ENCODE measurements at regions not wholly inside any gene's neighbourhood (a gene's known extent, or its start where the extent isn't known, plus 50 kb on each side); places are given as distances from the start of the nearest gene placed in this dataset.

DNA sequence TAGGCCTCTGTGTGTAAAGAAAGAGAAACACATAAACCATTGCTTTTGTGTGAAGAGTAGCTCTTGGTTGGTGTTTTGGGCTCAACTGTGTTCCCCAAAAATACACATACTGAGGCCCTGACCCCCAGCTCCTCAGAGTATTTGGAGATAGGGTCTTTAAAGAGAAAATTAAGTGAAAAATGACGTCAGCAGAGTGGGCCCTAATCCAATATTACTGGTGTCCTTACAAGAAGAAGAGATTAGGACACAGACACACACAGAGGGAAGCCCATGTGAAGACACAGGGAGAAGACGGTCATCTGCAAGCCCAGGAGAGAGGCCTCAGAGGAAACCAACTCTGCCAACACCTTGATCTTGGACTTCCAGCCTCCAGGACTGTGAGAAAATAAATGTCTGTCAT, 76.9 kb upstream of the PGBD5 start:
- no peak overlapping the region for H3K4me3 ChIP-seq (ENCODE audit: low read depth, low read length)
- DNase-seq (ENCODE audit: low read depth) = no peak
- TF ChIP-seq, protein P1, sequence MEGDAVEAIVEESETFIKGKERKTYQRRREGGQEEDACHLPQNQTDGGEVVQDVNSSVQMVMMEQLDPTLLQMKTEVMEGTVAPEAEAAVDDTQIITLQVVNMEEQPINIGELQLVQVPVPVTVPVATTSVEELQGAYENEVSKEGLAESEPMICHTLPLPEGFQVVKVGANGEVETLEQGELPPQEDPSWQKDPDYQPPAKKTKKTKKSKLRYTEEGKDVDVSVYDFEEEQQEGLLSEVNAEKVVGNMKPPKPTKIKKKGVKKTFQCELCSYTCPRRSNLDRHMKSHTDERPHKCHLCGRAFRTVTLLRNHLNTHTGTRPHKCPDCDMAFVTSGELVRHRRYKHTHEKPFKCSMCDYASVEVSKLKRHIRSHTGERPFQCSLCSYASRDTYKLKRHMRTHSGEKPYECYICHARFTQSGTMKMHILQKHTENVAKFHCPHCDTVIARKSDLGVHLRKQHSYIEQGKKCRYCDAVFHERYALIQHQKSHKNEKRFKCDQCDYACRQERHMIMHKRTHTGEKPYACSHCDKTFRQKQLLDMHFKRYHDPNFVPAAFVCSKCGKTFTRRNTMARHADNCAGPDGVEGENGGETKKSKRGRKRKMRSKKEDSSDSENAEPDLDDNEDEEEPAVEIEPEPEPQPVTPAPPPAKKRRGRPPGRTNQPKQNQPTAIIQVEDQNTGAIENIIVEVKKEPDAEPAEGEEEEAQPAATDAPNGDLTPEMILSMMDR (IDR thresholded peaks at IDR 0.05; ENCODE audit: control insufficient read depth, extremely low read depth, insufficient read depth) = no peak

DNA sequence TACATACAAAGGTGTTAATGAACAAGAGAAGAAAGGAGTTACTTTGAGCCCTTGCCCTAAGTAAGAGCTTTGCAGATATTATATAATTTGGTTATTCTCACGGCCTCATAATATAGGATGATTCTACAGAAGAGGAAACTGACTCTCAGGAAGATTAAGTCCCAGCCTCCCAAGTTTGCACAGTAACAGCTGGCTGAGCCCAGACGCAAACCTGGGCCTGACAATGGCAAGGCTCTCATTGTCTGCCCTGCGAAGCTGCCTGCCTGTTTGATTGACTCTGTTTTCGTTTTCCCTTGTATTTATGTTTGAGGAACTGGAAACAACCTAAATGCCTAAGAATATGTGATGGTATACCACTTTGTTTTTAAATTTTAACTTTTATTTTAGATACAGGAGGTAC, 76.2 kb upstream of the PGBD5 start:
- TF ChIP-seq, protein P1 (IDR thresholded peaks at IDR 0.05; ENCODE audit: control insufficient read depth, extremely low read depth, insufficient read depth) = no peak
- DNase-seq (ENCODE audit: low read depth) = no peak
- no peak overlapping the region for H3K4me3 ChIP-seq (ENCODE audit: low read depth, low read length)

DNA sequence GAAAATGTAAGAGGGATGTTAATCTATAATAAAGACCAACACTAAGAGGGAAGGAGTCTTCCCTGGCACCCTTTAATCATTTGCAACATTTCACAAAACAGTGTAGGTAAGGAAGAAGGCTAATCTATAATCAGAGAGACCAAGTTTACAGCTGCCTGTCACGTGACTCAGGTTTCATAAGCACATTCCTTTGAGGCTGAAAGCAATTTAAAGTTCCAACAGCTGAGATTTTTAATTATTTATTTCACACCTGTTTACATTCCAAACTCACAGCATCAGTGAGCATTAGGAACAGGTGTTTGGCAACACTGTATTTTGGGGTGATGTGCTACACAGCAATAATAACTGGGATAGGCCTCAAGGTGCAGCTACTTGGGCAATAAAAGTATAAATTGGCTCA, 75.7 kb upstream of the PGBD5 start:
- peak; percentile 10 for DNase-seq (ENCODE audit: low read depth)
- no peak overlapping the region for H3K4me3 ChIP-seq (ENCODE audit: low read depth, low read length)
- TF ChIP-seq, protein P1 (IDR thresholded peaks at IDR 0.05; ENCODE audit: control insufficient read depth, extremely low read depth, insufficient read depth) = no peak

DNA sequence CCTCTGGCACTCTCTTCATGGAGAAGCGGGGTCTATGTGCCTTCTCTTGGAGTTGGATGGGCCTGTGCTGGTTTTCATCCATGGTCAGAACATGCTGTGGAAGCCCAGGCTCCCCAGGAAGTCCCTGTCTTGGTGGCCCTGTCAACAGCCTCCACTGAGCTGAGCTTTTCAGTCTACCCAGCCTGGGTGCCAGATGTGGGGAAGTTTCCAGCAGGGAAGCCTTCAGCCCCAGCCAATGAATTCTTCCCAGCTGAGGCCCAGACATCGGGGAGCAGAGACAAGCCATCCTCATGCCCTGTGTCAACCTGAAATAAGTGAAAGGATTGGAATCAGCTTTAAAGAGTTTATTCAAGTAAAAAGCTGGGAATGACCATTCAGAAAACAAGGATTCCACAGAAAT, 75.1 kb upstream of the PGBD5 start:
- TF ChIP-seq, protein P1 (IDR thresholded peaks at IDR 0.05; ENCODE audit: control insufficient read depth, extremely low read depth, insufficient read depth) = no peak
- DNase-seq (ENCODE audit: low read depth) = no peak
- no peak overlapping the region for H3K4me3 ChIP-seq (ENCODE audit: low read depth, low read length)

DNA sequence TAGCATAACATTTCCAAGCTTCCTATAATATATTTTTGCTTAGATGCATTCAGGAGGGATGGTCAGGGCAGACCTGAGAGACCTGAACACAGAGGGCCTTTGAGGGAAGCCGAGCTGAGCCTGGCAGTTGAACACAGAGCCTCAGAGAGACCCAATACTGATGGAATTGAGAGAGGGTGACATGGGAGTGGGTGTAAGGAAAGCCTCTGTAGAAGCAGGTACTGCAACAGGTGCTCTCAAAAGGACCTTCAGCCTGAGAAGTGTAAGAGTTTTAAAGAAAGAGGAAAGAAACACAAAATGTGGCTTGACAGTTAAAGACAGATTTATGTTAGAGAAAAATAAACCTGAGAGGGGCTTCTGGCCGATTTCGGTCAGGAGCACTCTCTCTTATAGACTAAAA, 73.9 kb upstream of the PGBD5 start:
- DNase-seq (ENCODE audit: low read depth) = no peak
- H3K4me3 ChIP-seq (ENCODE audit: low read depth, low read length) = no peak overlapping the region
- TF ChIP-seq, protein P1 (IDR thresholded peaks at IDR 0.05; ENCODE audit: control insufficient read depth, extremely low read depth, insufficient read depth) = no peak

DNA sequence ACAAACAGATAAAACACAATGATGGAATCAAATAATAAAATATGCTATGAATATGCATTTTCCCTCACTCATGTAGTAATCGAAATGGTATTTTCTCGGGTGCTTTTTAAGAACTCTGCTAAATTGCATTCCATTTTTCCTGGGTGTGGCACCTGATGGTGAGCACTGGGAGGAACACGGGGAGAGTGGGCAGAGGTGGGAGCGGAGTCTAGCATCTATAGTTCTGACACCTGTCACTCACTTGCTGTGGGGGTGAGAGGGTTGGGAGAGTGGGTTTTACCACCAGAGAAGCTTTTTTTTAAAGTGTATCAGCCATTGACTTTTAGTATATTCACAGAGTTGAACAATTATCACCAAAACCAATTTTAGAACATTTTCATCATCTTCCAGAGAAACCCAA, 73.4 kb upstream of the PGBD5 start:
- TF ChIP-seq, protein P1 (IDR thresholded peaks at IDR 0.05; ENCODE audit: control insufficient read depth, extremely low read depth, insufficient read depth) = no peak
- no peak overlapping the region for H3K4me3 ChIP-seq (ENCODE audit: low read depth, low read length)
- DNase-seq (ENCODE audit: low read depth) = no peak

DNA sequence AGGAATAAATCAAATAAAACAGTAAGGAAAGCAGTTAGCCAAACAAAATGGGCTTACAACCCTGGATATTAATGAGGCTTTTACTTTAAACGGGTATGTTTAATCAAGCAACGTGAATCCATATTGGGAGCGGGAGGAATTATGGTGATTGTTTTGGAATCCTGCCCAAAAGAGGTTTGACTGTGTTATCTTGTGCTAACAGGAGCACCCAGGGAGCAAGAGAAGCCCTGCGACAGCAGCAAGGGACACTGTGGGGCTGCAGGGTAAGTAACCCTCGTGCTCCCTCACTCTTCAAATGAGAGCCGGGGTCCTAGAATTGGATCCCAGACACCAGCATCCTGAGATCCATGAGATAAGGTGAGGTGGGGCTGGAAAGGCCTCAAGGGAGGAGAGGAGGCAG, 72.6 kb upstream of the PGBD5 start:
- TF ChIP-seq, protein P1 (IDR thresholded peaks at IDR 0.05; ENCODE audit: control insufficient read depth, extremely low read depth, insufficient read depth) = no peak
- no peak overlapping the region for H3K4me3 ChIP-seq (ENCODE audit: low read depth, low read length)
- DNase-seq (ENCODE audit: low read depth) = peak; percentile 94

Data from LNCaP clone FGC (cell line).